EH (cell line): ENCODE measurements at regions not wholly inside any gene's neighbourhood (a gene's known extent, or its start where the extent isn't known, plus 50 kb on each side); places are given as distances from the start of the nearest gene placed in this dataset.

Experiments
- DNase-seq: peaks from one replicate; pipeline ENCODE4 v3.0.0-alpha.2; 2015; ENCODE audit warnings: low read depth

- DNase-seq = no peak
Observed at GRCh38 chr5:123763201-123763600, 251.2 kb downstream of the CSNK1G3 start.

- no peak for DNase-seq
Observed at GRCh38 chr5:123756816-123757215, 244.8 kb downstream of the CSNK1G3 start.

- DNase-seq = peak; percentile 14
Observed at GRCh38 chr5:123756318-123756665, 244.3 kb downstream of the CSNK1G3 start.

- DNase-seq = peak; percentile 91
Observed at GRCh38 chr5:123755653-123756317, 243.8 kb downstream of the CSNK1G3 start.

- peak; percentile 28 for DNase-seq
Observed at GRCh38 chr5:123754908-123755307, 242.9 kb downstream of the CSNK1G3 start.

- DNase-seq = peak; percentile 53
Observed at GRCh38 chr5:123753937-123754891, 242.2 kb downstream of the CSNK1G3 start.

GRCh38 chr5:123753180-123753936 lies 241.4 kb downstream of the CSNK1G3 start:
- DNase-seq = no peak

GRCh38 chr5:123752552-123753179 lies 240.7 kb downstream of the CSNK1G3 start:
- peak; percentile 90 for DNase-seq

- DNase-seq = no peak
Observed at GRCh38 chr5:123751670-123752069, 239.7 kb downstream of the CSNK1G3 start.

- DNase-seq = no peak
Observed at GRCh38 chr5:123748239-123748638, 236.3 kb downstream of the CSNK1G3 start.

GRCh38 chr5:123746683-123747360 lies 234.8 kb downstream of the CSNK1G3 start:
- DNase-seq = no peak

- no peak for DNase-seq
Observed at GRCh38 chr5:123743990-123744583, 232.1 kb downstream of the CSNK1G3 start.

- no peak for DNase-seq
Observed at GRCh38 chr5:123735384-123735783, 223.4 kb downstream of the CSNK1G3 start.

GRCh38 chr5:123732257-123732656 lies 220.3 kb downstream of the CSNK1G3 start:
- no peak for DNase-seq

GRCh38 chr5:123722451-123722850 lies 210.5 kb downstream of the CSNK1G3 start:
- no peak for DNase-seq

GRCh38 chr5:123721675-123722276 lies 209.8 kb downstream of the CSNK1G3 start:
- no peak for DNase-seq

- DNase-seq = no peak
Observed at GRCh38 chr5:123720955-123721354, 209.0 kb downstream of the CSNK1G3 start.

- DNase-seq = no peak
Observed at GRCh38 chr5:123720339-123720738, 208.4 kb downstream of the CSNK1G3 start.

GRCh38 chr5:123719004-123719403 lies 207.0 kb downstream of the CSNK1G3 start:
- DNase-seq = peak; percentile 54

- no peak for DNase-seq
Observed at GRCh38 chr5:123718238-123718637, 206.3 kb downstream of the CSNK1G3 start.

GRCh38 chr5:123717139-123717538 lies 205.2 kb downstream of the CSNK1G3 start:
- DNase-seq = peak; percentile 84
